Jurkat, Clone E6-1 (cell line): ENCODE measurements at regions not wholly inside any gene's neighbourhood (a gene's known extent, or its start where the extent isn't known, plus 50 kb on each side); places are given as distances from the start of the nearest gene placed in this dataset.

Source experiments
- DNase-seq: peaks from one replicate; pipeline ENCODE4 v3.0.0-alpha.2; 2011; ENCODE audit warnings: low read depth, low spot score
- H3K4me3 ChIP-seq: 2 replicates; pipeline ENCODE4 v1.5.1; 2011; ENCODE audit warnings: mild to moderate bottlenecking, low read length, control low read depth, moderate library complexity

GRCh38 chr1:219379691-219380090 lies 206.0 kb downstream of the LYPLAL1 start:
- DNase-seq, result no peak
- no peak overlapping the region for H3K4me3 ChIP-seq

- H3K4me3 ChIP-seq, result no peak overlapping the region
- DNase-seq, result no peak
Observed at GRCh38 chr1:219374636-219375035, 201.0 kb downstream of the LYPLAL1 start.

- DNase-seq, result no peak
- H3K4me3 ChIP-seq, result no peak overlapping the region
Observed at GRCh38 chr1:219374046-219374566, 200.4 kb downstream of the LYPLAL1 start.

GRCh38 chr1:219373616-219373935 lies 199.9 kb downstream of the LYPLAL1 start:
- H3K4me3 ChIP-seq, result no peak overlapping the region
- no peak for DNase-seq

DNA sequence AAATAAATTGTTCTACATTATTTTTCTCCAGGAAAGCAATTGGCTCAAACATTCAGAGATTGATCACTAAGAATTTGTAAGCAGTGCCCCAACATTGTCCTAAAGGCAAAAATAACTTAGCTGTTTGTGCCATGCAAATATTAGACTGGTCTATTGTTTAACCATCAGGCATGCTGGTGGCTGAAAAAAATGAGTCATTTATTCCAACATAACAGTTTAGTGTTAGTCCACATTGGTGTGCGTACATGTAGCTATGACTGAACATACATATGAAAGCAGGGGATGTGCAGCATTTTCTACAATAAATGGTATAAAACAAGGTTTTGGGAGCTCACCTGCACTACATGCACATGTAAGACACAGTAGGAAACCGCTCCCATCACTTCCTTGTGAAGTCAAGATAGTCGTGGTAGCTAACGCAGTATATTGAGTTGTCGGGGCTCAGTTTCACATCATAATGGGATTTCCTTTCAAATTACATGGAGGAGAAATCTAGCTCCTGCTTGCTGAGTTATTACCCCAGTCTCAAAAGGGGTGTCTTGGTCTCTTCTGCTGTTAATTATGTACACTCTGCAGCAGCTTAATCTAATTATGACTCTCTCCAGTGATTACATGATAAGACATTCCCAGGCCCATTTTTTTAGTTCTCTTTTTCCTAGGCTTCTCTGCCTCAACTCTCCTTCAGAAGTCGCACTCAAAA lies 199.4 kb downstream of the LYPLAL1 start:
- DNase-seq, result no peak
- H3K4me3 ChIP-seq, result no peak overlapping the region

- no peak for DNase-seq
- H3K4me3 ChIP-seq, result no peak overlapping the region
Observed at GRCh38 chr1:219371471-219371870, 197.8 kb downstream of the LYPLAL1 start.

GRCh38 chr1:219367496-219367895 lies 193.8 kb downstream of the LYPLAL1 start:
- H3K4me3 ChIP-seq, result no peak overlapping the region
- no peak for DNase-seq

DNA sequence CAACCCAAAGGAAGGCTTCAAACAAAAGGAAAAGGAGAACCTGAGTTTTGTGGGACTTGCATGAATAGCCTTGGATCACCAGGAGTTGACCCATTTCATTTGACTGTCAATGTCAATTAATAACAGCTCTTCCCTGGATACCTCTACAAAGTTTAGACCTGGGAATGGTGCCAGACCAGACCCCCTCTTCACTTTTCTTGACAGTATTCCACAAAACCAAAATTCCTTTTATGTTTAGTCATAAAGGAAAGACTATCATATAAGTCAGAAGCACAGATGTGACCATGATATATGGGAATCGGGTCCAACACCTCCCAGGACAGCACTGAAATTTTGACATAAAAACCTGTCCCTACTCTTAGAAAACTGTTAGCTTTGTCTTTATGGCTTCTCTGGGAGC lies 191.8 kb downstream of the LYPLAL1 start:
- no peak overlapping the region for H3K4me3 ChIP-seq
- DNase-seq, result no peak

DNA sequence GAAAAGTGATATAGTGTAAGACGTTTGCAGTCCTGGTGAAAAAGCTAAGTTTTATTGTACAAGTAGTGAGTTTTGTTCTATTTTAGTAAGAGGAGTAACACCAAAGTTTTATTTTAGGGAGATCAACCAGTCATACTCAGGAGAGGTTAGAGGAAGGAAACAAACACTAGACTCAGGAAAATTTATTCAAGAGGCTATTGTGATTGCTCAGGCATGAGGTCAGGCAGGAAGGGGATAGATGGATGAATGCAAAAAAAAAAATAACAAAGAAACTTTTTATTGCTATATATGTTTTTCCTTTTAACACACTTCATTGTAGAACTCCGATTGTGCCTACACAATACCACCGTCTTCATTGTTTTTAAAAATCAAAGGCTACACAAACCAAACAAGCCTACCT lies 189.0 kb downstream of the LYPLAL1 start:
- DNase-seq, result no peak

GRCh38 chr1:219359126-219359525 lies 185.4 kb downstream of the LYPLAL1 start:
- DNase-seq, result no peak
- H3K4me3 ChIP-seq, result no peak overlapping the region

More for the DNA sequence above, 189.0 kb downstream of the LYPLAL1 start:
- no peak overlapping the region for H3K4me3 ChIP-seq

- no peak overlapping the region for H3K4me3 ChIP-seq
- DNase-seq, result no peak
Observed at GRCh38 chr1:219358080-219358479, 184.4 kb downstream of the LYPLAL1 start.

DNA sequence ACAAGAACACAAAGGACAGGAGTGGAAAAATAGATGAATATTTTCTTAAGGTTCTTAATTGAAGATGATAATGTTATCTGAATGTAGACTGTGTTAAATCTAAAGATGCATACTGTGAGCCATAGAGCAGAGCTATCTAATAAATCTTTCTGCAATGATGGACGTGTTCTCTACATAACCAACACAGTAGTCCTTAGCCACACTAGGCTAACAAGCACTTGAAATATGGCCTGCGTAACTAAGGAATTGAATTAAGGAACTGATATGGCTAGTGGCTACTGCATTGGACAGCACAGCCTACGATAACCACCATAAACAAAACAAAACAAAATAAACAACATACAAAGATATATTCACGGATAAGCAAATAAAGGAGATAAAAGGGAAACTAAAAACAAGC lies 181.3 kb downstream of the LYPLAL1 start:
- no peak overlapping the region for H3K4me3 ChIP-seq
- no peak for DNase-seq

GRCh38 chr1:219352961-219353651 lies 179.4 kb downstream of the LYPLAL1 start:
- DNase-seq, result no peak
- no peak overlapping the region for H3K4me3 ChIP-seq

DNA sequence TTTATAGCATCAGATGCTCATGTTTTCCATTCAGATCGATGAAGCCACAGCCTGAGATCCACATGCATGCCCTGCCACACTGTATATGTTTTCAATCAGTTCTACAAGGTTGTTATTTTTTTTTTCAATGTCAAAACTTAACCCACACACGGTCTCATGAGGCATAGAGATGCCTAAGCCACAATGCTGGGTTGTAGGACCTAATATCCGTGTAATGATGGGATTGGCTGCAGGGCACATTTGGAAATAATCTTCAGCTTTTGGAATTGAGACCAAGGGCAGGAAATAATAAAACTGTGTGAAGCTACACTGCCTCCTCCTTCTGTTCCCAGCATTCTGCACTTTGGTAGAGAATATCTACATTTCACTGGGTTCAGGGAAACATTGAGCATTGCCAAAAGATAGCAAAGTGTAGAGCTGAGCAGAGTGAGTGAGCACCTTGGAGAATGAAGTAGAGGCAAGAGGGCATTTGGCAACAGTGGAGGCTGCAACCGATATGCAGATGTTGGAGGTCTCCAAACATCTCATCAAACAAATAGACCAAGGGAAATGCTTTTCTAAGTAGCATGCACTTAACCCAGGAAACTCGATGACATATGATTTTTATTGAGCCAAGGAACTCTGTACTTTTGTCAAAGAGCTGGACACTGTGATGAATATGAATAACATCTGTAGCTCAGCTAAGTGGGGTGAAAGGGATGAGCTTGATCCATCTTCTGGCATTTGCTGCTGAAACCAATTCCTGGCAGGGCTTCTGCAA lies 176.7 kb downstream of the LYPLAL1 start:
- DNase-seq, result no peak
- H3K4me3 ChIP-seq, result no peak overlapping the region

DNA sequence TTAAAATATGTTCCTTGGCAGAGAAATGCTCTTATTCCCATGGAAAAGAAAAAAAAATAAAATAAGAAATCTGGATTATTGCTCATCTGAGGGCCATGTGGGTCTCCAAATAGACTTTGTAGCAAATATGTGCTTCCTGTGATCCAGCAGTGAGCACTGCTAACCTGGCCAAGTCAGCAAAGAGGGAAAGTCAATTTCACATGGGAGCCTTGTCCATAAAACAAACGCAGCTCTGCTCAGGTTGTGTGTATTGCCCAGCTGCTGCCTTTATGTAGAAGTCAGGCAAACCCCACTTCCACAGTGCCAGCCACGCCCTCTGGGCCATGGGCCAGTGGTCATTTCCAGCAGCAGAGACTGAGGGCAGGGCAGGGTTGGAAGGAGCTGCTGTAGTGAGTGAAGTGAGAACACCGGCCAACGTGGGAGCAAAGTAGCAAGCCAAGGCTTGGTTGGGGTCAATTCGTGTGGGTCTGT lies 174.3 kb downstream of the LYPLAL1 start:
- DNase-seq, result no peak
- H3K4me3 ChIP-seq, result no peak overlapping the region

DNA sequence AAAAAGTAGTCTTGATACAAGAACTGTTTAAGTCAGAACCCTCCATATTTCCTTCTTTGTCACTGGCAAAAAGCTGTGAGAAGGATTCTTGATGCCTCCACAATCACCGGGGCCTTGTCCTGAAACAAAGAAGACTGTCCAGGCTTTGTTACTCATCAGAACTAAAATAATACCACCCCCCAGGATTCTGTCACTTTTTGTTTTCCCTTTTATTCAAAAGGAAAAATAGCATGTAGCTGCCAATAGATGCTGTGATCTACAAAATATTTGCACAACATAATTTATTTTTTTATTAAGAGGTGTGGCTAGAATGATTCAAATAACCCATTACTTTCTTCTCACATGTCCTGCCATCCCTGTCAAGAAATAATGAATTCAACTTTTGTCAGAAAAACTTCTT lies 173.7 kb downstream of the LYPLAL1 start:
- DNase-seq, result no peak
- no peak overlapping the region for H3K4me3 ChIP-seq

- DNase-seq, result no peak
- no peak overlapping the region for H3K4me3 ChIP-seq
Observed at GRCh38 chr1:219345953-219346352, 172.3 kb downstream of the LYPLAL1 start.

DNA sequence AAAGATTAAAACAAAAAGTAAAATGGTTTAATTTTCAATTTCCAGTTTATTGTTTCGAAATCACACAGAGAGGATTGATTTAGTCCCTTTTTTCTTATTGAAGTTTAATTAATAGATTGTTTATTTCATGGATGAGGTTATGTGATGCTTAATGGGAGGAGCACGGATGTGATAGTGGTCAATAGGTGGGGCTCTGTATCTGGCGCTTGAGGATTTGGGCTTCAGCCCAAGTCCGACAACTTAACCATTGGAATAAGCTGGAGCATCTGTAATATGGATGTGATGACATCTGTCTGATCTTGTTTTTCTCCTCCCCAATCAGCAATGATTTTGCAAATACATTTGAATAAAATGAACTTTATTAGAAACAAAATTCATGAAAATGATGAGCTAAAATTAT lies 169.2 kb downstream of the LYPLAL1 start:
- no peak overlapping the region for H3K4me3 ChIP-seq
- DNase-seq, result no peak

DNA sequence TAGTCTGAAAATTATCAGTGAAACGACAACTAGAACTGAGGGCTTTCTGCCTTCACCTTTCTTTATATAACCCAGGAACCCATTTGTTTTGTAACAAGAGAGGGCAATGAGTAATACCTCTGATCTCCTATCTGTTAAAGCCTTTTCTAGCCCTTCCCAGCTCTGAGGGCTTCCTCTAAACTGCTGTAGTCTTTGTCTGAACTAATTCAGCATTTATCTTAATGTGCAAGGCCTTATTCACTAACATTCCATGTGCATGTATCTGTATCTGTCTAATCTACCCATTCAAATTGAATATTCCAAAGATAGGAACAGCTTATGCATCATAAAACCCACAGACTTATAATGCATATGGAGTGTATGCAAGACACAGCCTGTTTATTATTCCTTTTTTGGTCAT lies 167.1 kb downstream of the LYPLAL1 start:
- no peak for DNase-seq
- no peak overlapping the region for H3K4me3 ChIP-seq

- no peak overlapping the region for H3K4me3 ChIP-seq
- no peak for DNase-seq
Observed at GRCh38 chr1:219339466-219339865, 165.8 kb downstream of the LYPLAL1 start.
